Mucosa of descending colon (tissue), 3 donors: ENCODE measurements at regions not wholly inside any gene's neighbourhood (a gene's known extent, or its start where the extent isn't known, plus 50 kb on each side); places are given as distances from the start of the nearest gene placed in this dataset.

ENCODE experiments used
- ATAC-seq: fragments of 200-7000 bp; cut with Tn5 transposase; one replicate; pipeline ENCODE4 v1.9.1; 2020; ENCODE audit warnings: mild to moderate bottlenecking, moderate library complexity
- DNase-seq, 3 donors: peaks; one replicate each; pipeline ENCODE4 v3.0.0-alpha.2; 2020
- H3K36me3 ChIP-seq: fragments of 200-600 bp; one replicate; pipeline ENCODE4 v1.8.0; 2021; ENCODE audit warnings: low read depth, mild to moderate bottlenecking
- H3K4me1 ChIP-seq: fragments of 200-600 bp; one replicate; pipeline ENCODE4 v1.8.0; 2021; ENCODE audit warnings: low read depth, mild to moderate bottlenecking
- H3K4me3 ChIP-seq: fragments of 200-600 bp; one replicate; pipeline ENCODE4 v1.8.0; 2021; ENCODE audit warnings: mild to moderate bottlenecking
- H3K9me3 ChIP-seq: fragments of 200-600 bp; one replicate; pipeline ENCODE4 v1.8.0; 2021; ENCODE audit warnings: mild to moderate bottlenecking
- CTCF ChIP-seq: fragments of 200-600 bp; IDR thresholded peaks from one replicate; pipeline ENCODE4 v1.8.0; 2022; ENCODE audit warnings: antibody characterized with exemption, mild to moderate bottlenecking
- intact Hi-C, 2 donors: fragments of 100-400 bp; cut with DNase I in 1 of 2; cut with micrococcal nuclease in 1 of 2; formaldehyde crosslinking; loops; one replicate each; pipeline versions ENCODE4 v1.11.0 to v1.11.1; 2022; cut with DNase I, micrococcal nuclease
- donor health status: DM: no; HTN: no; CAD: no; lungs with moderate emphysema.
- donor health status: DM: no; HTN: no; CAD: no.
- donor health status: DM: no; HTN: yes; CAD: no.

- Histone ChIP-seq H3K9me3 (no peaks in the 10 kb centered on the region), H3K36me3 (no peaks in the 10 kb centered on the region), H3K4me3 (no peak overlapping the region), H3K4me1 (peaks cover 5% of the 10 kb centered on the region)
- ATAC-seq, result peak; percentile 80
- TF ChIP-seq CTCF, result no peak
- peak in 2 of 3 donors; percentile 49 to 76 for DNase-seq
- intact Hi-C loops, result no loop called here
Measured at GRCh38 chr12:123075646-123076171, 75.2 kb downstream of the PITPNM2 start.

DNA sequence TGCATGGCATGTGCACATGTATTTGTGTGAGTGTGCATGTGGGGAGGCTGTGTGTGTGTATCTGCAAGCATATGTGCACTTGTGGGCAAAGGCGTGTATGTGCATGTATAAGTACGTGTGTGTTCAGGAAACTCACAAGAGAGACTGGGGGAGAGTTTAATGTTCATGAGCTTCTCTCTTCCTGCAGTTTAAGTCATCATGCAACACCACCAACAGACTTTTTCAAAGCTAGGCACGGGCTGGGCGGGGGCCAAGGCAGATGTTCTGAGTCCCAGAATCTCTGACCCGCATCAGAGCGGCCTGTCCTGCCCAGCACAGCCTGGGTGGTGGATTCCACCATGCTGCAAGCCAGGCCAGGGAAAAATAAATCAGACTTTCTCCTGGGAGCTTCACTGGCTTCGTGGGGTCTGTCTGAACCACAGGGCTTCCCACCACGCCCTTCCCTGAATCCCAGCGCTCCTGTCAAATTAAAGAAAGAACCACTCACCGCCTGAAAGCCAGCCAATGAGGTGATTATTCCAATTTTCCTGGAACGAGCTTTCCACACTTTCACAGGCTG, 75.7 kb downstream of the PITPNM2 start:
- intact Hi-C loops, result no loop called here
- no peak for TF ChIP-seq CTCF
- Histone ChIP-seq H3K9me3 (no peaks in the 10 kb centered on the region), H3K4me1 (peaks cover 5% of the 10 kb centered on the region), H3K4me3 (no peak overlapping the region), H3K36me3 (no peaks in the 10 kb centered on the region)
- no peak for ATAC-seq
- no peak for DNase-seq

- ATAC-seq, result no peak
Measured at GRCh38 chr12:123073962-123074801, 76.7 kb downstream of the PITPNM2 start.

GRCh38 chr12:123073292-123073691, 77.6 kb downstream of the PITPNM2 start:
- ATAC-seq (no peak), DNase-seq (no peak)
- Histone ChIP-seq H3K36me3 (no peaks in the 10 kb centered on the region), H3K4me1 (peaks cover 5% of the 10 kb centered on the region), H3K9me3 (no peaks in the 10 kb centered on the region), H3K4me3 (no peak overlapping the region)
- TF ChIP-seq CTCF, result no peak
- intact Hi-C loops, result no loop called here

More at GRCh38 chr12:123073962-123074801, 76.7 kb downstream of the PITPNM2 start:
- H3K4me1 ChIP-seq, result peaks cover 5% of the 10 kb centered on the region
- intact Hi-C loops, result no loop called here
- no peak overlapping the region for H3K4me3 ChIP-seq
- no peak for DNase-seq
- H3K9me3 ChIP-seq, result no peaks in the 10 kb centered on the region
- no peaks in the 10 kb centered on the region for H3K36me3 ChIP-seq
- TF ChIP-seq CTCF, result no peak

DNA sequence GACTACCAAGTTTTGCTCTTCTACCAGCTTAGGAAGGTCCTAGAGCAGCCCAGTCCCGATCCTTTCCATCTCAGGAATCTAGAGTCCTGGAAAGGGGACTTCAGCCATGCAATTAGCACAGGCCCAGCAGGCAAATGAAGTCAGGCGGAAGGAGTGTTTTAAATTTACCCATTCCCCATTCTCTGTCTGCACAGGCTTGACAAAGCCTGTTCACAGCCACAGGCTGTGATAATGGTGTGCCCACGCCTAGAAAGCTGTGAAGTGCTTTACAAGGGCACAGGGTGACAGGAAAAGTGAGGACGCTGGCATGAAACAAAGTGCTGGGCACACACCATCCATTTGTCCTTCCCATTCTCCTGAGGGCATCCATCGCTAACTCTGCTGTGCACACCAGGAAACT, 79.0 kb downstream of the PITPNM2 start:
- ATAC-seq (no peak), DNase-seq (no peak)
- intact Hi-C loops, result no loop called here
- TF ChIP-seq CTCF, result no peak
- no peak overlapping the region for H3K4me3 ChIP-seq
- H3K36me3 ChIP-seq, result no peaks in the 10 kb centered on the region
- H3K9me3 ChIP-seq, result no peaks in the 10 kb centered on the region
- H3K4me1 ChIP-seq, result peaks cover 5% of the 10 kb centered on the region
